ENCODE measurements at regions not wholly inside any gene's neighbourhood (a gene's known extent, or its start where the extent isn't known, plus 50 kb on each side); places are given as distances from the start of the nearest gene placed in this dataset.
A peak's percentile ranks its signal among the peaks of the same experiment; 100 is the strongest.

GRCh38 chr6:140045116-140045515, 670.7 kb upstream of the CITED2 start:
- no peak overlapping the region for H3K27ac ChIP-seq
- H3K27me3 ChIP-seq (ENCODE audit: low read depth) = no peaks in the 10 kb centered on the region
- no peak for DNase-seq
- intact Hi-C loops (cut with DNase I) = no loop called here
- no peak for TF ChIP-seq CTCF (IDR thresholded peaks at IDR 0.05)
- ATAC-seq = no peak
- H3K9me3 ChIP-seq = no peaks in the 10 kb centered on the region
- H3K4me3 ChIP-seq = no peak overlapping the region
- no peaks in the 10 kb centered on the region for H3K36me3 ChIP-seq
- H3K4me1 ChIP-seq = no peaks in the 10 kb centered on the region

- DNase-seq (no peak), ATAC-seq (no peak)
- Histone ChIP-seq H3K4me3 (no peak overlapping the region), H3K9me3 (no peaks in the 10 kb centered on the region), H3K27me3 (ENCODE audit: low read depth) (no peaks in the 10 kb centered on the region), H3K27ac (no peak overlapping the region), H3K36me3 (no peaks in the 10 kb centered on the region), H3K4me1 (no peaks in the 10 kb centered on the region)
- intact Hi-C loops (cut with DNase I) = no loop called here
- no peak for TF ChIP-seq CTCF (IDR thresholded peaks at IDR 0.05)
Measured at GRCh38 chr6:140044626-140045025, 670.2 kb upstream of the CITED2 start.

GRCh38 chr6:140043762-140044378, 669.4 kb upstream of the CITED2 start:
- intact Hi-C loops (cut with DNase I) = no loop called here
- no peak for DNase-seq
- peak in 1 of 2 donors; percentile 50 for ATAC-seq
- Histone ChIP-seq H3K27me3 (ENCODE audit: low read depth) (no peaks in the 10 kb centered on the region), H3K9me3 (no peaks in the 10 kb centered on the region), H3K27ac (no peak overlapping the region), H3K4me3 (no peak overlapping the region), H3K4me1 (no peaks in the 10 kb centered on the region), H3K36me3 (no peaks in the 10 kb centered on the region)
- no peak for TF ChIP-seq CTCF (IDR thresholded peaks at IDR 0.05)

GRCh38 chr6:140043357-140043756, 668.9 kb upstream of the CITED2 start:
- ATAC-seq (no peak), DNase-seq (no peak)
- intact Hi-C loops (cut with DNase I) = no loop called here
- Histone ChIP-seq H3K4me3 (no peak overlapping the region), H3K36me3 (no peaks in the 10 kb centered on the region), H3K9me3 (no peaks in the 10 kb centered on the region), H3K27ac (no peak overlapping the region), H3K27me3 (ENCODE audit: low read depth) (no peaks in the 10 kb centered on the region), H3K4me1 (no peaks in the 10 kb centered on the region)
- TF ChIP-seq CTCF (IDR thresholded peaks at IDR 0.05) = no peak

- Histone ChIP-seq H3K36me3 (no peaks in the 10 kb centered on the region), H3K9me3 (no peaks in the 10 kb centered on the region), H3K27me3 (ENCODE audit: low read depth) (no peaks in the 10 kb centered on the region), H3K27ac (no peak overlapping the region), H3K4me3 (no peak overlapping the region), H3K4me1 (no peaks in the 10 kb centered on the region)
- no peak for DNase-seq
- no peak for ATAC-seq
- TF ChIP-seq CTCF (IDR thresholded peaks at IDR 0.05) = no peak
- intact Hi-C loops (cut with DNase I) = no loop called here
Measured at GRCh38 chr6:140041571-140042332, 667.3 kb upstream of the CITED2 start.

Data from lower lobe of right lung (tissue), 2 donors.